ENCODE measurements at regions not wholly inside any gene's neighbourhood (a gene's known extent, or its start where the extent isn't known, plus 50 kb on each side); places are given as distances from the start of the nearest gene placed in this dataset.

DNA sequence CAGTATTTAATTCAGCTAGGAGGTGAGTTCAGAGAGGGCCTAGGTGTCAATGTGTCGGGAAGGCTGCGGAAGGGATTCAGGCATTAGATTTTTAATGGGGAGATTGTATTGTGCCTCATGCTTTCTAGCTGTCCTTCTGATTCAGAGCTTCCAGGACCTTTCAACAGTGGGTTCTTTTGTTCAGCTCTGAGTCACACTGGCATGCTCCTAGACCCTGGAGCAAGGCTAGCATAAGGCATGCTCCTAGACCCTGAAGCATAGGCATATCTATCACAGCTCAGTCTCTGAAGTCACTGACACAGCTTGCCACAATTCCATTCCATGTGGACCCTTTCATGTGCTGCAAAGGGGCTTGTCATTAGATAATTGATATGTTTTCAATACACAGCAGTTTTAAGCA lies 396.9 kb downstream of the RAB38 start:
- TF ChIP-seq, protein P1, sequence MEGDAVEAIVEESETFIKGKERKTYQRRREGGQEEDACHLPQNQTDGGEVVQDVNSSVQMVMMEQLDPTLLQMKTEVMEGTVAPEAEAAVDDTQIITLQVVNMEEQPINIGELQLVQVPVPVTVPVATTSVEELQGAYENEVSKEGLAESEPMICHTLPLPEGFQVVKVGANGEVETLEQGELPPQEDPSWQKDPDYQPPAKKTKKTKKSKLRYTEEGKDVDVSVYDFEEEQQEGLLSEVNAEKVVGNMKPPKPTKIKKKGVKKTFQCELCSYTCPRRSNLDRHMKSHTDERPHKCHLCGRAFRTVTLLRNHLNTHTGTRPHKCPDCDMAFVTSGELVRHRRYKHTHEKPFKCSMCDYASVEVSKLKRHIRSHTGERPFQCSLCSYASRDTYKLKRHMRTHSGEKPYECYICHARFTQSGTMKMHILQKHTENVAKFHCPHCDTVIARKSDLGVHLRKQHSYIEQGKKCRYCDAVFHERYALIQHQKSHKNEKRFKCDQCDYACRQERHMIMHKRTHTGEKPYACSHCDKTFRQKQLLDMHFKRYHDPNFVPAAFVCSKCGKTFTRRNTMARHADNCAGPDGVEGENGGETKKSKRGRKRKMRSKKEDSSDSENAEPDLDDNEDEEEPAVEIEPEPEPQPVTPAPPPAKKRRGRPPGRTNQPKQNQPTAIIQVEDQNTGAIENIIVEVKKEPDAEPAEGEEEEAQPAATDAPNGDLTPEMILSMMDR (IDR thresholded peaks at IDR 0.05; ENCODE audit: insufficient read depth, low read depth, low read length): no peak
- no peak for TF ChIP-seq EZH2 (IDR thresholded peaks at IDR 0.05; ENCODE audit: insufficient read depth, low read length)
